ENCODE measurements at regions not wholly inside any gene's neighbourhood (a gene's known extent, or its start where the extent isn't known, plus 50 kb on each side); places are given as distances from the start of the nearest gene placed in this dataset.
A peak's percentile ranks its signal among the peaks of the same experiment; 100 is the strongest.

DNA sequence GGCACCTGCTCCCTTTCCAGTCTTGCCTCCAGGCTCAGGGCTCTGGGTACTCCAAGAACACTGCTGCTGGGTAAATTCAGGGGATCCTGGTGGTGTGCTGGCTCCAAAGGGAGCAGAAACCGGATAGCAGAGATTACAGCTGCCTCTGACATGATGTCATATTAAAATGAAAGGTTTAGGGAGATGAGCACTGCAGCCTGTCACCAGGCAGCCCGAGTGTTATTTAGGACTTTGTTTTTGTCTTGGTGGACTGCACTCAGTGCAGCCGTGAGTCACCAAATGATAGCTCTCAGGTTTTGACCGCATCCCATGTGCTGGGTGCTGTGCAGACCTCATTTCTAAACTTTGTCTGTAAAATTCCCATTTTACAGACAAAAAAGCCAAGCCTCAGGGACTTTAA is 266.0 kb upstream of the CRY1 start:
- peaks cover 34 to 51% (median 37%) of the 10 kb centered on the region in 3 donors for H3K4me1 Mint-ChIP-seq
- H3K27me3 Mint-ChIP-seq = no peaks in the 10 kb centered on the region
- Histone ChIP-seq H3K36me3 (ENCODE audit: control insufficient read depth in 2 of 2, extremely low read depth in 1 of 2, insufficient read depth in 1 of 2, low read length in 1 of 2) (no peaks in the 10 kb centered on the region), H3K9me3 (no peaks in the 10 kb centered on the region), H3K27ac (ENCODE audit: low read length) (no peak overlapping the region), H3K4me3 (ENCODE audit: control insufficient read depth in 1 of 2, extremely low read depth in 1 of 2, low read length in 1 of 2) (no peak overlapping the region), H3K4me1 (ENCODE audit: control insufficient read depth in 1 of 2, extremely low read depth in 1 of 2, insufficient read depth in 2 of 2, low read length in 2 of 2) (peaks cover 4 to 11% of the 10 kb centered on the region in 2 experiments), H3K27me3 (replicated peaks in 1 of 2; ENCODE audit: control insufficient read depth in 2 of 2, extremely low read depth in 1 of 2, insufficient read depth in 2 of 2, low read length in 1 of 2) (no peaks in the 10 kb centered on the region)
- no peaks in the 10 kb centered on the region for H3K36me3 Mint-ChIP-seq
- ChIA-PET POLR2A (no interaction called here), CTCF (interaction anchor here in 1 of 2 donors (1.2 kb wide), 1 partner anchor 13 kb away, joined by 4 read pairs; no protein-coding TSS in a partner anchor)
- DNase-seq (no peak), ATAC-seq (replicated peaks in 1 of 4) (peak in 1 of 4 experiments; percentile 35)
- H3K9me3 Mint-ChIP-seq = no peaks in the 10 kb centered on the region
- no peak overlapping the region for H3K27ac Mint-ChIP-seq
- H3K4me3 Mint-ChIP-seq = no peak overlapping the region
- WGBS (ENCODE audit: insufficient coverage) = 80% methylated on average over 2 of the region's 4 CpGs

DNA sequence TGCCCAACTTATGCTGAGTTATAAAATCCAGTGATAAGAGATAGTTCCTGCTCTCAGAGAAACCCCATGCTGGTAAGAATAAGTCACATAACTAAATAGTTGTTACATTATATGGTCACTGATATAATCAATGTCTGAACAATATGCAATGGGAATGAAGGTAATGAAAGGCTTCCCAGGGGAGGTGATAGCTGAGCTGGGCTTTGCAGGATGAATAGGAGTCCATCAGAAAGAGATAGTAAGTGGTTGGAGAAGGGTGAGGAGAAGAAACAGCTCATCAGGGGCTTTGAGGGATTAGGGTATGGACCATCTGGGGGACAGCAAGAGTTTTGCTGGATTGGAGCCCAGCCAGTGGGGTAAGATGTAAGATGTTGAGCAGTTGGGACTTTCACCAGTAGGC is 266.7 kb upstream of the CRY1 start:
- peaks cover 2 to 8% of the 10 kb centered on the region in 2 experiments for H3K4me1 ChIP-seq (ENCODE audit: control insufficient read depth in 1 of 2, extremely low read depth in 1 of 2, insufficient read depth in 2 of 2, low read length in 2 of 2)
- ChIA-PET CTCF (interaction anchor here in 1 of 2 donors (1.2 kb wide), 1 partner anchor 12 kb away, joined by 4 read pairs; no protein-coding TSS in a partner anchor), POLR2A (no interaction called here)
- H3K27ac ChIP-seq (ENCODE audit: low read length) = no peak overlapping the region
- H3K4me3 ChIP-seq (ENCODE audit: control insufficient read depth in 1 of 2, extremely low read depth in 1 of 2, low read length in 1 of 2) = no peak overlapping the region
- Mint-ChIP-seq H3K4me1 (peaks cover 30 to 45% (median 31%) of the 10 kb centered on the region in 3 donors), H3K4me3 (no peak overlapping the region), H3K36me3 (no peaks in the 10 kb centered on the region), H3K27ac (no peak overlapping the region), H3K27me3 (no peaks in the 10 kb centered on the region), H3K9me3 (no peaks in the 10 kb centered on the region)
- H3K27me3 ChIP-seq (replicated peaks in 1 of 2; ENCODE audit: control insufficient read depth in 2 of 2, extremely low read depth in 1 of 2, insufficient read depth in 2 of 2, low read length in 1 of 2) = no peaks in the 10 kb centered on the region
- H3K36me3 ChIP-seq (ENCODE audit: control insufficient read depth in 2 of 2, extremely low read depth in 1 of 2, insufficient read depth in 1 of 2, low read length in 1 of 2) = no peaks in the 10 kb centered on the region
- ATAC-seq (replicated peaks in 1 of 4) (no peak), DNase-seq (no peak)
- H3K9me3 ChIP-seq = no peaks in the 10 kb centered on the region

DNA sequence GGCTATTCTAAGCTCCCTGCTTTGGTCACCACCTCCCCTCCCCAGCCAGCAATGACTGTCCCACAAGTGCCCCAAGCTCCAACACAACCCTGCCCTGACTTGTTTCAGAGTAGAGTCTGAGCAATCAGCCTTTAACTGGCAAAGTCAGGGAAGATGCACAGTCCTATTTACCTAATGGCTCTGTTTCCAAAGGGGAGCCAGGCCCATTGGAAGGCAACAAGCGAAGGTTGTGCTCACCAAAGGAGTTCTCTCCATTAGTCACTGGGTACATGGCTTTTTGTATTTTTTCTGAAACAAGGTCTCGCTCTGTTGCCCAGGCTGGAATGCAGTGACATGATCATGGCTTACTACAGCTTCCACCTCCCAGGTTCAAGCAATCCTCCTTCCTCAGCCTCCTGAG is 267.1 kb upstream of the CRY1 start:
- POLR2A ChIA-PET = no interaction called here
- Histone ChIP-seq H3K27ac (ENCODE audit: low read length) (no peak overlapping the region), H3K4me3 (ENCODE audit: control insufficient read depth in 1 of 2, extremely low read depth in 1 of 2, low read length in 1 of 2) (no peak overlapping the region), H3K27me3 (replicated peaks in 1 of 2; ENCODE audit: control insufficient read depth in 2 of 2, extremely low read depth in 1 of 2, insufficient read depth in 2 of 2, low read length in 1 of 2) (no peaks in the 10 kb centered on the region), H3K9me3 (no peaks in the 10 kb centered on the region), H3K4me1 (ENCODE audit: control insufficient read depth in 1 of 2, extremely low read depth in 1 of 2, insufficient read depth in 2 of 2, low read length in 2 of 2) (peaks cover 2 to 4% of the 10 kb centered on the region in 2 experiments), H3K36me3 (ENCODE audit: control insufficient read depth in 2 of 2, extremely low read depth in 1 of 2, insufficient read depth in 1 of 2, low read length in 1 of 2) (no peaks in the 10 kb centered on the region)
- ATAC-seq (replicated peaks in 1 of 4) (no peak), DNase-seq (no peak)
- WGBS (ENCODE audit: insufficient coverage) = 100% methylated on average over 1 of the region's 2 CpGs
- no peaks in the 10 kb centered on the region for H3K9me3 Mint-ChIP-seq
- no peak overlapping the region for H3K4me3 Mint-ChIP-seq
- H3K27me3 Mint-ChIP-seq = no peaks in the 10 kb centered on the region
- CTCF ChIA-PET = interaction anchor here in 1 of 2 donors (0.6 to 1.2 kb wide), 2 partner anchors 12 to 382 kb away, joined by 4 read pairs; no protein-coding TSS in a partner anchor
- H3K27ac Mint-ChIP-seq = no peak overlapping the region
- H3K36me3 Mint-ChIP-seq = no peaks in the 10 kb centered on the region
- H3K4me1 Mint-ChIP-seq = peaks cover 26 to 40% (median 29%) of the 10 kb centered on the region in 3 donors

DNA sequence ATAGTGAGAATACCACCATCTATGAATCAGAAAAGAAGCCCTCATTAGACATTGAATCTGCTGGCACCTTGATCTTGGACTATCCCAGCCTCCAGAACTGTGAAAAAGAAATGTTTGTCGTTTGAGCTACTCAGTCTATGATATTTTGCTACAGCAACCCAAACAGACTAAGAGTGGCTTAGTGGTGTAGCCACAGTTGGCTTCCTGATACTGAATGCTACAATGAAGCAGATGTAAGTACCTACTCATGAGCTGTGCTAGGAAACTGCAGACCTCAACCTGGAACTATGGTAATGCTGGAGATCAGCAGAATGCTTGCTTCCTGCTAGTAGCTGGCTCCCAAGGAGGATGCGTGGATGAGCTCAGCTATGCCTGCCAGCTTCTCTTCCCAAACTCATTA is 268.6 kb upstream of the CRY1 start:
- Histone ChIP-seq H3K27ac (ENCODE audit: low read length) (no peak overlapping the region), H3K36me3 (ENCODE audit: control insufficient read depth in 2 of 2, extremely low read depth in 1 of 2, insufficient read depth in 1 of 2, low read length in 1 of 2) (no peaks in the 10 kb centered on the region), H3K27me3 (replicated peaks in 1 of 2; ENCODE audit: control insufficient read depth in 2 of 2, extremely low read depth in 1 of 2, insufficient read depth in 2 of 2, low read length in 1 of 2) (no peaks in the 10 kb centered on the region), H3K4me1 (ENCODE audit: control insufficient read depth in 1 of 2, extremely low read depth in 1 of 2, insufficient read depth in 2 of 2, low read length in 2 of 2) (peaks cover 2 to 7% of the 10 kb centered on the region in 2 experiments), H3K4me3 (ENCODE audit: control insufficient read depth in 1 of 2, extremely low read depth in 1 of 2, low read length in 1 of 2) (no peak overlapping the region), H3K9me3 (no peaks in the 10 kb centered on the region)
- ATAC-seq (replicated peaks in 1 of 4) (no peak), DNase-seq (no peak)
- CTCF ChIA-PET = interaction anchor here in 1 of 2 donors (0.9 kb wide), 1 partner anchor 41 kb away, joined by 3 read pairs; no protein-coding TSS in a partner anchor
- Mint-ChIP-seq H3K4me1 (peaks cover 25 to 38% (median 27%) of the 10 kb centered on the region in 3 donors), H3K9me3 (no peaks in the 10 kb centered on the region), H3K27ac (no peak overlapping the region), H3K27me3 (no peaks in the 10 kb centered on the region), H3K36me3 (no peaks in the 10 kb centered on the region), H3K4me3 (no peak overlapping the region)
- 77% methylated on average over 2 of the region's 2 CpGs for WGBS (ENCODE audit: insufficient coverage)
- POLR2A ChIA-PET = no interaction called here

DNA sequence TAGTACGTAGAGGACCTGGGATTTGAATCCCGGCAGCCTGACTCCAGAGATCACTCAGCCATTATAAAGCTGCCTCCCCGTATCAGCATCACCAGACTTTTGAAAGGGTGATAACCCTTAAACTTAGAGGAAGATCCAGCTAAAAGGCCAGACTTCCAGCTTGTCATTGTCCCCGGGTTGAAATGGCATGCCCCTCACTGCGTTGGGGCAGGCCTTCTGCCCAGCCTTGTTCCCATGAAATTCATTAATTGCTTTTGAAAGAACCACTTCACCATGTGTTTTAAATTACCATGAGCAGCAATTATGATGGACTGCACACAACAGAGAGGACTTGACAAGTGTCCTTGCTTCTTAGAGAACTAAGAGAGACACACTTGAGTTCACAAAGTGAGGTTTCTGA is 269.6 kb upstream of the CRY1 start:
- Histone ChIP-seq H3K9me3 (no peaks in the 10 kb centered on the region), H3K27ac (ENCODE audit: low read length) (no peak overlapping the region), H3K4me1 (ENCODE audit: control insufficient read depth in 1 of 2, extremely low read depth in 1 of 2, insufficient read depth in 2 of 2, low read length in 2 of 2) (peaks cover 3 to 8% of the 10 kb centered on the region in 2 experiments), H3K4me3 (ENCODE audit: control insufficient read depth in 1 of 2, extremely low read depth in 1 of 2, low read length in 1 of 2) (no peak overlapping the region), H3K36me3 (ENCODE audit: control insufficient read depth in 2 of 2, extremely low read depth in 1 of 2, insufficient read depth in 1 of 2, low read length in 1 of 2) (no peaks in the 10 kb centered on the region), H3K27me3 (replicated peaks in 1 of 2; ENCODE audit: control insufficient read depth in 2 of 2, extremely low read depth in 1 of 2, insufficient read depth in 2 of 2, low read length in 1 of 2) (no peaks in the 10 kb centered on the region)
- DNase-seq = no peak
- no peak overlapping the region for H3K27ac Mint-ChIP-seq
- no peaks in the 10 kb centered on the region for H3K9me3 Mint-ChIP-seq
- H3K36me3 Mint-ChIP-seq = no peaks in the 10 kb centered on the region
- 100% methylated on average over 5 of the region's 5 CpGs for WGBS (ENCODE audit: insufficient coverage)
- peaks cover 28 to 38% (median 34%) of the 10 kb centered on the region in 3 donors for H3K4me1 Mint-ChIP-seq
- no peak for ATAC-seq (replicated peaks in 1 of 4)
- no peaks in the 10 kb centered on the region for H3K27me3 Mint-ChIP-seq
- ChIA-PET CTCF (no interaction called here), POLR2A (interaction anchor here (0.6 kb wide), 2 partner anchors 33 to 77 kb away, joined by 3 read pairs; no protein-coding TSS in a partner anchor)
- H3K4me3 Mint-ChIP-seq = no peak overlapping the region

DNA sequence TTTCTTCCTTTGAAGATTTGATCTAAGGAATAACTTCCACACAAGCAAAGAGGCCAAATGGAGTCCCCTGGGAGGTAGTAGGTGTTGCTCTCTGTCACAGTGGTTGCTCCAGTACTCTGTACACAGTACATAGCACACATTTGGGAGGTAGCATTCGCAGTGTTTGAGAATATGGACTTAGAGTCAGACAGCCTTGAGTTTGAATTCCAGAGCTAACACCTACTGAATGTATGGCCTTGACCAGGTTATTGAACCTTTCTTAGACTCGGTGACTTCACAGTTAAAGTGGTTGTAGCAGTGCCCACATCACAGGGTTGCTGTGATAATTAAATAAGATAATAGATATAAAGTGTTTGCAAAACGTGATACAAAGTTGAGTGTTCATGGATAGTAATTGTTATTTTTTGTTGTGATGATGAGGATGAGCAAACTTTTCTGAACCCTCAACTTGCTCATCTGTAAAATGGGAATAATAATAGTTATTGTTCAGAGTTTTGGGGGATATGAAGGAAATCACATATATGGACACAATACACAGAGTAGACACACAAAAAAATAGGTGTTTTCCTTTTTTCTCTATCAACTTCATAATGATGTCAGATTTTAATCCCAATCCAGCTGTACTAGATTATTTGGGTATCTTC is 271.6 kb upstream of the CRY1 start:
- no peaks in the 10 kb centered on the region for H3K27me3 Mint-ChIP-seq
- peaks cover 34 to 45% (median 45%) of the 10 kb centered on the region in 3 donors for H3K4me1 Mint-ChIP-seq
- POLR2A ChIA-PET = no interaction called here
- H3K4me3 Mint-ChIP-seq = no peak overlapping the region
- H3K27ac Mint-ChIP-seq = no peak overlapping the region
- Histone ChIP-seq H3K4me3 (ENCODE audit: control insufficient read depth in 1 of 2, extremely low read depth in 1 of 2, low read length in 1 of 2) (no peak overlapping the region), H3K27me3 (replicated peaks in 1 of 2; ENCODE audit: control insufficient read depth in 2 of 2, extremely low read depth in 1 of 2, insufficient read depth in 2 of 2, low read length in 1 of 2) (no peaks in the 10 kb centered on the region), H3K36me3 (ENCODE audit: control insufficient read depth in 2 of 2, extremely low read depth in 1 of 2, insufficient read depth in 1 of 2, low read length in 1 of 2) (no peaks in the 10 kb centered on the region), H3K27ac (ENCODE audit: low read length) (no peak overlapping the region), H3K4me1 (ENCODE audit: control insufficient read depth in 1 of 2, extremely low read depth in 1 of 2, insufficient read depth in 2 of 2, low read length in 2 of 2) (peaks cover 19% of the 10 kb centered on the region in 2 experiments), H3K9me3 (no peaks in the 10 kb centered on the region)
- no peaks in the 10 kb centered on the region for H3K36me3 Mint-ChIP-seq
- no peak for DNase-seq
- no peaks in the 10 kb centered on the region for H3K9me3 Mint-ChIP-seq
- WGBS (ENCODE audit: insufficient coverage) = 86% methylated on average over 1 of the region's 3 CpGs
- CTCF ChIA-PET = no interaction called here
- ATAC-seq (replicated peaks in 1 of 4) = no peak

Data from T-cell (primary cell).